ENCODE measurements at regions not wholly inside any gene's neighbourhood (a gene's known extent, or its start where the extent isn't known, plus 50 kb on each side); places are given as distances from the start of the nearest gene placed in this dataset.
"Not testable (repeated sequence)": the region's sequence is repeated elsewhere in the genome, so short reads cannot be mapped to it uniquely, and the experiment has no call there.

DNA sequence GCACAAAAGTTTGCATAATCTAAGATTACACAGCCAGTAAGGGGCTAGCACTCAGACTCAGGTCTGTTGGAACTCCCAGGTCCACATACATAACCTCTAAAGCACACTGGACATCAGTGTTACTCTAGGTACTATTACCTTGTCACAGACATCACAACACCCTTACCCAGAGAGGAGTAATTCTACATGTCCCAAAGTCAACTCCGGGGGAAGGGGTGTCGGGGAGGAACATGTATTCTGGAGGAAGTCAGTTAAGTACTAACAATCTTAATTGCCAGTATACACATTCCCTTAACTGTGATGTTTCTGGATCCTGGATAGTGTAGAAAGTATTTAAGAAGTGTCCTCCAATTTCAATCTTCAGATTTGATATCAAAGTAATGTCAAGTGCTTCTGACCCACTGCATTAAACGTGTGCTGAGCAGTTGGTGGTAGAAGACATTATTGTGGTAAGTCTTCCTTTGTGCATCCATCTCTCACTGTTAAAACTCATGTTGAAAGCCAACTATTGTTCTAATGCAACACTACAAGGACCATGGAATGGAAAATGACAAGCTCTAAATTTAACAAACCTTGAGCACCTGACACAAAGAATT is 155.4 kb downstream of the CRPPA start:
- H3K4me3 ChIP-seq (ENCODE audit: low read depth, low read length), result no peak overlapping the region
- no peak for DNase-seq (ENCODE audit: low read depth, low spot score)
- ChIA-PET POLR2A (no interaction called here), CTCF (no interaction called here)
- TF ChIP-seq, protein P1, sequence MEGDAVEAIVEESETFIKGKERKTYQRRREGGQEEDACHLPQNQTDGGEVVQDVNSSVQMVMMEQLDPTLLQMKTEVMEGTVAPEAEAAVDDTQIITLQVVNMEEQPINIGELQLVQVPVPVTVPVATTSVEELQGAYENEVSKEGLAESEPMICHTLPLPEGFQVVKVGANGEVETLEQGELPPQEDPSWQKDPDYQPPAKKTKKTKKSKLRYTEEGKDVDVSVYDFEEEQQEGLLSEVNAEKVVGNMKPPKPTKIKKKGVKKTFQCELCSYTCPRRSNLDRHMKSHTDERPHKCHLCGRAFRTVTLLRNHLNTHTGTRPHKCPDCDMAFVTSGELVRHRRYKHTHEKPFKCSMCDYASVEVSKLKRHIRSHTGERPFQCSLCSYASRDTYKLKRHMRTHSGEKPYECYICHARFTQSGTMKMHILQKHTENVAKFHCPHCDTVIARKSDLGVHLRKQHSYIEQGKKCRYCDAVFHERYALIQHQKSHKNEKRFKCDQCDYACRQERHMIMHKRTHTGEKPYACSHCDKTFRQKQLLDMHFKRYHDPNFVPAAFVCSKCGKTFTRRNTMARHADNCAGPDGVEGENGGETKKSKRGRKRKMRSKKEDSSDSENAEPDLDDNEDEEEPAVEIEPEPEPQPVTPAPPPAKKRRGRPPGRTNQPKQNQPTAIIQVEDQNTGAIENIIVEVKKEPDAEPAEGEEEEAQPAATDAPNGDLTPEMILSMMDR (IDR thresholded peaks at IDR 0.05; ENCODE audit: insufficient read depth, low read length, missing control alignments), result no peak

GRCh38 chr7:16264823-16265804 is 156.2 kb downstream of the CRPPA start:
- CTCF ChIA-PET, result no interaction called here
- no peak for DNase-seq (ENCODE audit: low read depth, low spot score)
- TF ChIP-seq, protein P1 (IDR thresholded peaks at IDR 0.05; ENCODE audit: insufficient read depth, low read length, missing control alignments), result no peak
- no peak overlapping the region for H3K4me3 ChIP-seq (ENCODE audit: low read depth, low read length)
- POLR2A ChIA-PET, result no interaction called here

GRCh38 chr7:16264036-16264819 is 157.1 kb downstream of the CRPPA start:
- no peak overlapping the region for H3K4me3 ChIP-seq (ENCODE audit: low read depth, low read length)
- TF ChIP-seq, protein P1 (IDR thresholded peaks at IDR 0.05; ENCODE audit: insufficient read depth, low read length, missing control alignments), result no peak
- POLR2A ChIA-PET, result no interaction called here
- CTCF ChIA-PET, result no interaction called here
- no peak for DNase-seq (ENCODE audit: low read depth, low spot score)

- POLR2A ChIA-PET; H3K4me3 ChIP-seq (ENCODE audit: low read depth, low read length): not testable (repeated sequence)
These were observed 158.0 kb downstream of the CRPPA start for GRCh38 chr7:16263377-16263776.

GRCh38 chr7:16261654-16262053 is 159.7 kb downstream of the CRPPA start:
- H3K4me3 ChIP-seq (ENCODE audit: low read depth, low read length), result no peak overlapping the region
- TF ChIP-seq, protein P1 (IDR thresholded peaks at IDR 0.05; ENCODE audit: insufficient read depth, low read length, missing control alignments), result no peak
- DNase-seq (ENCODE audit: low read depth, low spot score), result no peak
- POLR2A ChIA-PET, result no interaction called here
- CTCF ChIA-PET, result no interaction called here

More at GRCh38 chr7:16263377-16263776, 158.0 kb downstream of the CRPPA start:
- CTCF ChIA-PET; DNase-seq (ENCODE audit: low read depth, low spot score): not testable (repeated sequence)

GRCh38 chr7:16261100-16261499 is 160.2 kb downstream of the CRPPA start:
- DNase-seq (ENCODE audit: low read depth, low spot score), result no peak
- TF ChIP-seq, protein P1 (IDR thresholded peaks at IDR 0.05; ENCODE audit: insufficient read depth, low read length, missing control alignments), result no peak
- no peak overlapping the region for H3K4me3 ChIP-seq (ENCODE audit: low read depth, low read length)
- CTCF ChIA-PET, result interaction anchor here (0.7 kb wide), 1 partner anchor 24 kb away, joined by 3 read pairs; no protein-coding TSS in a partner anchor
- POLR2A ChIA-PET, result no interaction called here
